Lower lobe of right lung (tissue), 2 donors: ENCODE measurements at regions not wholly inside any gene's neighbourhood (a gene's known extent, or its start where the extent isn't known, plus 50 kb on each side); places are given as distances from the start of the nearest gene placed in this dataset.

Source experiments
- ATAC-seq, 2 donors: fragments of 200-7000 bp; cut with Tn5 transposase; one replicate each; pipeline ENCODE4 v1.9.1; 2020 to 2022; ENCODE audit warnings: mild to moderate bottlenecking in 2 of 2, moderate library complexity in 2 of 2
- DNase-seq: peaks from one replicate; pipeline ENCODE4 v3.0.0-alpha.2; 2020
- H3K27ac ChIP-seq: fragments of 200-600 bp; one replicate; pipeline ENCODE4 v1.8.0; 2022
- H3K27me3 ChIP-seq: fragments of 200-600 bp; one replicate; pipeline ENCODE4 v1.8.0; 2022; ENCODE audit warnings: low read depth
- H3K36me3 ChIP-seq: fragments of 200-600 bp; one replicate; pipeline ENCODE4 v1.8.0; 2022; ENCODE audit warnings: mild to moderate bottlenecking
- H3K4me1 ChIP-seq: fragments of 200-600 bp; one replicate; pipeline ENCODE4 v1.8.0; 2022
- H3K4me3 ChIP-seq: fragments of 200-600 bp; one replicate; pipeline ENCODE4 v1.8.0; 2022; ENCODE audit warnings: mild to moderate bottlenecking
- H3K9me3 ChIP-seq: fragments of 200-600 bp; one replicate; pipeline ENCODE4 v1.8.0; 2022
- CTCF ChIP-seq: fragments of 200-600 bp; IDR thresholded peaks from one replicate; pipeline ENCODE4 v1.8.0; 2022; ENCODE audit warnings: antibody characterized with exemption, mild to moderate bottlenecking
- intact Hi-C: fragments of 100-400 bp; cut with DNase I; formaldehyde crosslinking; loops from one replicate; pipeline ENCODE4 v1.11.0; 2022
- donor health status: DM: no; HTN: yes; CAD: no; lungs with severe emphysema.

DNA sequence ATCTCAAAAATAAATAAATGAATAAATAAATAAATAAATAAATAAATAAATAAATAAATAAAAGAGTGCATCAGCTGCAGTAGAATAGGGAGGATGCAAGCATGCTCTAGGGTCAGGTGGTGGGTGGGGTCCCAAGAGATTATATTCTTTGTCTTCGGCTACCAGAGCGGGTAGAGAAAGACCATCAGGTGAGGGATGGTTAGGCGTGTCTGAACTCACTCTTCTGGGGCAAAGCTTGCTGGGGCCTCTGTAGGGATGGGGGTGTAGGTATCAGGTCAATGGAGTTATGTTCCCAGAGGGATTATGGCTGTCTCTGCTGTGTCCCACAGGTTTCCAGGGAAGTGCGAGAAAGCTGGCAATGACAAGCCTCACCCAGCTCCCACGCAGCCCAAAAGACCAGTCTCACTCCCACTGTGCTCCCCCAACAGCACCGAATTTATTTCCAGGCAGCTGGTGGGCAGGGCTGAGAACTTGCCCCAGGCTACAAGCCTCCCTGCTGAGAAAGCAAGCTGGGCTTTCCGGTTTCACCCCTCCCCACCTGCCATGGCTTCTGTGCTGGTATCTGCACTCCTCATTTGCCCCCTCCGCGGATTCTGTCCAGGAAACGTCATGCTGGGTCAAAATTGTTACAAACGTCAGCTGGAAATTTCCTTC, 180.8 kb downstream of the LURAP1L start:
- intact Hi-C loops, result no loop called here
- H3K4me1 ChIP-seq, result no peaks in the 10 kb centered on the region
- ATAC-seq, result no peak
- H3K9me3 ChIP-seq, result peaks cover 7% of the 10 kb centered on the region
- H3K27ac ChIP-seq, result no peak overlapping the region
- no peak for DNase-seq
- no peak for TF ChIP-seq CTCF
- H3K4me3 ChIP-seq, result no peak overlapping the region
- no peaks in the 10 kb centered on the region for H3K27me3 ChIP-seq
- H3K36me3 ChIP-seq, result no peaks in the 10 kb centered on the region

- no peak overlapping the region for H3K4me3 ChIP-seq
- peaks cover 7% of the 10 kb centered on the region for H3K9me3 ChIP-seq
- no peak for ATAC-seq
- no peak overlapping the region for H3K27ac ChIP-seq
- H3K4me1 ChIP-seq, result no peaks in the 10 kb centered on the region
- no peak for TF ChIP-seq CTCF
- H3K36me3 ChIP-seq, result no peaks in the 10 kb centered on the region
- intact Hi-C loops, result no loop called here
- H3K27me3 ChIP-seq, result no peaks in the 10 kb centered on the region
- no peak for DNase-seq
These were observed 181.4 kb downstream of the LURAP1L start for GRCh38 chr9:12956261-12956660.

GRCh38 chr9:12956805-12957204, 182.0 kb downstream of the LURAP1L start:
- Histone ChIP-seq H3K36me3 (no peaks in the 10 kb centered on the region), H3K9me3 (peaks cover 7% of the 10 kb centered on the region), H3K4me1 (no peaks in the 10 kb centered on the region), H3K27me3 (no peaks in the 10 kb centered on the region), H3K27ac (no peak overlapping the region), H3K4me3 (no peak overlapping the region)
- no peak for DNase-seq
- no peak for ATAC-seq
- no peak for TF ChIP-seq CTCF
- intact Hi-C loops, result no loop called here

GRCh38 chr9:12958279-12958678, 183.5 kb downstream of the LURAP1L start:
- TF ChIP-seq CTCF, result no peak
- H3K27ac ChIP-seq, result no peak overlapping the region
- intact Hi-C loops, result no loop called here
- ATAC-seq (no peak), DNase-seq (no peak)
- H3K4me3 ChIP-seq, result no peak overlapping the region
- H3K36me3 ChIP-seq, result no peaks in the 10 kb centered on the region
- H3K4me1 ChIP-seq, result no peaks in the 10 kb centered on the region
- peaks cover 7% of the 10 kb centered on the region for H3K9me3 ChIP-seq
- H3K27me3 ChIP-seq, result no peaks in the 10 kb centered on the region

- Histone ChIP-seq H3K27me3 (no peaks in the 10 kb centered on the region), H3K36me3 (no peaks in the 10 kb centered on the region), H3K27ac (no peak overlapping the region), H3K9me3 (peaks cover 7% of the 10 kb centered on the region), H3K4me1 (no peaks in the 10 kb centered on the region), H3K4me3 (no peak overlapping the region)
- intact Hi-C loops, result no loop called here
- ATAC-seq, result no peak
- TF ChIP-seq CTCF, result no peak
- no peak for DNase-seq
These were observed 183.9 kb downstream of the LURAP1L start for GRCh38 chr9:12958708-12959107.
